ENCODE measurements at regions not wholly inside any gene's neighbourhood (a gene's known extent, or its start where the extent isn't known, plus 50 kb on each side); places are given as distances from the start of the nearest gene placed in this dataset.
A peak's percentile ranks its signal among the peaks of the same experiment; 100 is the strongest.

DNA sequence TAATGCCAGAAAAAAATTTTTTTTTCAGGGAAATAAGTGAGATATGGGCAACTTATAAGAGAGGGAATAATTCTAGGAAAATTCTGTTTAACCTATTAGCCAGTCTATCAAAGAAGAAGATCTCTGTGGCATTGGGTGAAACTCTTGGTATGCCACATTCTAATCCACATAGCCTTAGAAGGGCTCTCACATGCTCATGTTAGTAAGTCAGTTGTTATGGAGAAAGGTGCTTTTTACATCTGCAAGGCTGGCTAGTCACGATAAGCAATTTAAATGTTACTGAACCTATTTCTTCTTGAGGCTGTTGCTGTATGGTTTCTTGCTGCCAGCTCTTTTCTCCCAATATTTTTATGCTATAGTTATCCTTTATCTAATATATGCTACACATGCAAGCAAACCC is 89.9 kb upstream of the MAGI1 start:
- no peak for DNase-seq (ENCODE audit: low spot score)

GRCh38 chr3:66121318-66121717 is 82.6 kb upstream of the MAGI1 start:
- DNase-seq (ENCODE audit: low spot score): no peak

GRCh38 chr3:66115858-66116654 is 77.3 kb upstream of the MAGI1 start:
- peak; percentile 25 for DNase-seq (ENCODE audit: low spot score)

DNA sequence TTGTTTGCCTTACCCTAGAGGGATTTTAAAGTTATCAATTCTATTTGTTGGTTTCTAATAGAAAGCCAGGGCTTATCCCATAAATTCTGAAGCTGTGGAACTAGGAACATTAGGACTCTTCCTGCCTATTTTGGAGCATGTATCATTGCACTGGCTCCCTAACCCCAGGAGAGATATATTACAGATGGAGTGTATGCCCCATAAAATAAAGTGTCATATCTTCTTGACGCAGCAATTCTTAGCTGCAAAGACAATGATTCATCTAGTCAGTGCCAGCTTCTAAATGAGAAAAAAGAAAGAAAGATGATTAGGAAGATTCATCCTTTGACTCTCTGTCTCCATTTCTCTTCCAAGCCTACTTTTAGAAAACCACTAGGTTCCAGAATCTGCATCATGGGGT is 74.8 kb upstream of the MAGI1 start:
- DNase-seq (ENCODE audit: low spot score): no peak

DNA sequence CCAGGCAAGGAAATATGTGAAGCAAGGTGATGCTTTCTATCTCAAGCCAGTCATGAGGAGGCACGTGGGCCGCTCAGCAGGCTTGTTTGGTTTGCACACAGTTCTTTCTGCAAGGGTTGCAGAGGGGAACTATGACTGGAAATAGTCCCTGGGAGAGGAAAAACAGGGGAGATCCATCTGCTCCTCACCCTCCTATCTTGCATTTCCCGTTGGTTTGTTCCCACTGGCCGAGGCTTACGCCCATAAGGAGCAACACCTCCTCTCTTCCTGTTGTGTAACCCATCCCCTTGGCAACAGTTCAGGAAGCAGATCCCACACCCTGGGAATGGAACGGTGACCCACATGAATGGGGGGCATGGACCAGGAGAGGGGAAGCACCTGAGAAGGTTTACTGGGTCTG is 72.1 kb upstream of the MAGI1 start:
- DNase-seq (ENCODE audit: low spot score): no peak

GRCh38 chr3:66107855-66108254 is 69.1 kb upstream of the MAGI1 start:
- DNase-seq (ENCODE audit: low spot score): no peak

- DNase-seq (ENCODE audit: low spot score): no peak
Measured at GRCh38 chr3:66106788-66107187, 68.1 kb upstream of the MAGI1 start.

GRCh38 chr3:66104535-66104934 is 65.8 kb upstream of the MAGI1 start:
- no peak for DNase-seq (ENCODE audit: low spot score)

DNA sequence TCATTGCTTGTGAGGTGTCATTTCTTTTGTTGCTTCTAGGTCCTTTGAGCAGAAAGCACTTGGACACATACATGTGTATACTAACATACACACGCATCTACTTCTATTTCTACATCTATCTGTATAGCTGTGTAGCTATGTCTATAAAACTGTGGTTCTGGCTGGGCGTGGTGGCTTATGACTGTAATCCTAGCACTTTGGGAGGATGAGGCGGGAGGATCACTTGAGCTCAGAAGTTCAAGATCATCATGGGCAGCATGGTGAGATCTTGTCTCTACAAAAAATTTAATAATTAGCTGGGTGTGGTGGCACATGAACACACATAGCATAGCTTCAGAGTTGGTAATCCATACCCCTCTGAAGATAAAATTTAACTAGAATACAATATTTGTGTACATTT is 65.0 kb upstream of the MAGI1 start:
- no peak for DNase-seq (ENCODE audit: low spot score)

DNA sequence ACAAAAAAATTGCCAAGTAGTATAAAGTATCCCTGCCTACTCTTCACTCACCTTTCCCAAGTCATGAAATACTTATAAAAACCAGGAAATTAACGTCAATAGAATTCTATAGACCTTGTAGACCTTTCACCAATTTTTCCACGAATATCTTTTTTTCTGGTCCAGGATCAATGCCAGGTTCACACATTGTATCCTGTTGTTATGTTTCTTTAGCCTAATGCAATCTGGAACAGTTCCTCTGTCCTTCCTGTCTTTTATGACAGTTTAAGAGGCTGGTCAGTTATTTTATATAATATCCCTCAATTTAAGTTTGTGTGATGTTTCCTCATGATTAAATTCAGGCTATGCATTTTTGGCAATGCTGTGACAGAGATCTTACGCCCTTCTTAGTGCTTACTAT is 63.2 kb upstream of the MAGI1 start:
- no peak for DNase-seq (ENCODE audit: low spot score)

- DNase-seq (ENCODE audit: low spot score): no peak
Measured at GRCh38 chr3:66099541-66100065, 60.9 kb upstream of the MAGI1 start.

DNA sequence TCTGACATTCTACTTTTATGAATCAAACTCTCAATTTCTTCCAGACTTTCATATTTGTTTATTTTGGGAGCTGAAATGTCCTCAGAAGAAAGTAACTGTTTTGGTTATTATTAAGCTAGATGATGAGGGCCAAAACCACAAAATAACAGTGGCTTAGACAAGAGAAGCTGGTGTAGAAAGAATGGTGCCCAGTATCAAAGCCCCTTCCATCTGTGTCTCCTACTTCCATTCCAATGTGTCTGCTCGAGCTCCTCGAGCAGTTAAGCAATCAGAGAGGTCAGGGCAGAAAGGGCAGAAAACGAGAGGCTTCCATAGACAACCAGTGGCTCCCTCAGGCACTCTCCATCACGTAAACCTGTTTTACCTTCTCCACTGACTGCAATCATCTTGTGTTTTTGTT is 59.7 kb upstream of the MAGI1 start:
- no peak for DNase-seq (ENCODE audit: low spot score)

- no peak for DNase-seq (ENCODE audit: low spot score)
Measured at GRCh38 chr3:66097647-66098046, 58.9 kb upstream of the MAGI1 start.

DNA sequence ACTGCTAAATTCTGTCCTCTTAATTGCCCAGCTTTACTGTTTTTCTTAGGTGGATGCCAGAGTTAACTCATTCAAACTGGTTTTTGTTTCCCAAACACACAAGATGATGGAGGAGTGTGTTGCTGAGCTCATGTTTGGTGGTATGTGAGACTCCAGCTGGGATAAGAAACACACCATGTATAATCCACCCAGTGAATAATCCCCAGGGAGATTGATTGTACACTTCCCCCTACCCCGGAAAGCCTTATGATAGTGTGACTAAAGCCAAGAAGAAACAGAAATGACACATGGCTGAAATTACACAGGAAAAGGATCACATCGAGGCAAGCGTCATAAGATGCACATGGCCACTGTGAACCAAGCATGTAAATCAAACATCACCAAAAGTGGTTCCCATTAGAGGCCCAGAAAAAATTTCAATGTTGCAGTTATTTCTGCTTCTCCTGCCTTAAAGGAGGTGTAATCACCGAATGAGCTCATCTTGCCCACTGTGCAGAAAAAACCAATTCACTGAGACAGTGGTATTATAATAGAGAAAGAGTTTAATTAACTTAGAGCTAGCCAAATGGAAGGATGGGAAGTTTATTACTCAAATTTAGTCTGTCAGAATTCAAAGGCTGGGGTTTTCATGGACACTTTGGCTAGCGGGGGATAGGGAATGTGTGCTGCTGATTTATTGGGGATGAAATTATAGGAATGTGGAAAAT is 56.7 kb upstream of the MAGI1 start:
- DNase-seq (ENCODE audit: low spot score): no peak

- no peak for DNase-seq (ENCODE audit: low spot score)
Measured at GRCh38 chr3:66093981-66094380, 55.3 kb upstream of the MAGI1 start.

DNA sequence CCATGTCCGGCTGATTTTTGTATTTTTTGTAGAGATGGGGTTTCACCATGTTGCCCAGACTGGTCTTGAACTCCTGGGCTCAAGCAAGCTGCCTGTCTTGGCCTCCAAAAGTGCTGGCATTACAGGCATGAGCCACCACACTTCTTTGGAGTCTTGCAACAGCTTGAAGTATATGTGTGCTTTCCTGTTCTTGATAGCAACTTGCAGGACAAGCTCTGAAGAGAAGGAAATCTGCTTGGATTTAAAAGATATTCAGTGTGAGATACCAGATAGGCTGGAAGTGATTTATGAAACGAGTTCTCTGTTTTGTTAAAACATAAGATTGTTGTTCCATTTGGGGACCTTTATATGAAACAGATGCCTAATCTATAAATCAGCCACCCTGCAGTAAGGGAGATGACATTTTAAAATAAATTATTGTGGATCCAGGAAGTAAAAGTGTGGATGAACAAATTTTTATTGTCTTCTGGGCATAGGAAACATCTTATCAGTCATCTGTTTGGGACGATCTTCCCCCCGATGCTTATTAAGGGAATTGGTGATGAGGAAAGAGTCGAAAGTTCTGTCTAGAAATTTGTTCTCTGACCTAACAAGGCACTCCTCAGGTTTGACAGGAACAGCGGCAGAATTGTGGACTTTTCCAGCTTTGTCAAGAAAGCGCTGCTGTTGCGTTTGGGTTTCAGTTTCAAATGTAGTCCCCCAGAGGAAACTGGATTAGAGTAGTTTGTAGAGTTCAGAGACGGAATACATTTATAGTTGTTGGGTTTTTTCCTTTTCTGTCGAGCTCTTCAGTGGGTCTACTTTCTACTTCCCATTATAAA is 53.7 kb upstream of the MAGI1 start:
- no peak for DNase-seq (ENCODE audit: low spot score)
